ENCODE measurements at regions not wholly inside any gene's neighbourhood (a gene's known extent, or its start where the extent isn't known, plus 50 kb on each side); places are given as distances from the start of the nearest gene placed in this dataset.
"Not testable (repeated sequence)": the region's sequence is repeated elsewhere in the genome, so short reads cannot be mapped to it uniquely, and the experiment has no call there.

DNA sequence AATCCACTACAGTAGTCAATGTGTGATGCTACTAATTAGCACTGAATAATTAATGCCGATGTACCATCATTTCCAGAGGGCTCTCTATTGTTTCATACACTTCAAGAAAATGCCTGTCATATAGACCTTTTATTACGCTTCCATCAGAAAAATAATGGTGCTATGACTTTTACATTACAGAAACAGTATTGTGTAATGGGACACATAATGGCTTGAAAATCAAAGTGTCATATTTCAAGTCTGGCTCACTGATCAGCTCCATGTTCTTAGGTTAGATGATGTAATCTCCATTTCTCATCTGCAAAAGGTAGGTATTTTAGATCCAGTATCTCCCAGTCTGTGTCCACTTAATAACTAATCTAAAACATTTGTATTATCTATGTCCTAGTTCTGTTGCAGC, 990.6 kb upstream of the TYRP1 start:
- no peak overlapping the region for H3K14ac ChIP-seq (replicated peaks; ENCODE audit: low read depth, low read length)
- no TSS peak for BruUV-seq (replicated peaks)
- no peak overlapping the region for H2AFZ ChIP-seq (replicated peaks; ENCODE audit: low read length, poor library complexity)
- H2AK9ac ChIP-seq (replicated peaks; ENCODE audit: low read depth, low read length, poor library complexity): no peak overlapping the region
- H3K56ac ChIP-seq (ENCODE audit: extremely low read depth, insufficient read depth, low read length): no peak overlapping the region
- peaks cover 4% of the 10 kb centered on the region; the same call in 1 of the 2 replicates for H3K9me3 ChIP-seq (ENCODE audit: control insufficient read depth, insufficient read depth, low read length)
- H4K91ac ChIP-seq (ENCODE audit: insufficient read depth, low read depth, low read length): no peak overlapping the region
- H3K4ac ChIP-seq (ENCODE audit: low read depth, low read length): no peak overlapping the region
- H2BK15ac ChIP-seq (ENCODE audit: low read depth, low read length): no peak overlapping the region
- H4K8ac ChIP-seq (ENCODE audit: low read depth in 2 of 2, low read length in 2 of 2): no peak overlapping the region
- POLR2A ChIA-PET (ENCODE audit: unreplicated experiment): no interaction called here
- no CpG with 5 or more reads among the region's 2 CpGs for WGBS, 2 experiments (ENCODE audit: extremely low coverage in 2 of 2, insufficient read length in 1 of 2)
- TF ChIP-seq FOS (IDR thresholded peaks at IDR 0.05; ENCODE audit: low read depth, low read length) (no peak), RAD21 (IDR thresholded peaks at IDR 0.05; ENCODE audit: low read length) (no peak), NFE2L2 (IDR thresholded peaks at IDR 0.05; ENCODE audit: low read depth, low read length) (no peak), BHLHE40 (IDR thresholded peaks at IDR 0.05; ENCODE audit: low read depth, low read length) (no peak)
- TF ChIP-seq, protein P1, sequence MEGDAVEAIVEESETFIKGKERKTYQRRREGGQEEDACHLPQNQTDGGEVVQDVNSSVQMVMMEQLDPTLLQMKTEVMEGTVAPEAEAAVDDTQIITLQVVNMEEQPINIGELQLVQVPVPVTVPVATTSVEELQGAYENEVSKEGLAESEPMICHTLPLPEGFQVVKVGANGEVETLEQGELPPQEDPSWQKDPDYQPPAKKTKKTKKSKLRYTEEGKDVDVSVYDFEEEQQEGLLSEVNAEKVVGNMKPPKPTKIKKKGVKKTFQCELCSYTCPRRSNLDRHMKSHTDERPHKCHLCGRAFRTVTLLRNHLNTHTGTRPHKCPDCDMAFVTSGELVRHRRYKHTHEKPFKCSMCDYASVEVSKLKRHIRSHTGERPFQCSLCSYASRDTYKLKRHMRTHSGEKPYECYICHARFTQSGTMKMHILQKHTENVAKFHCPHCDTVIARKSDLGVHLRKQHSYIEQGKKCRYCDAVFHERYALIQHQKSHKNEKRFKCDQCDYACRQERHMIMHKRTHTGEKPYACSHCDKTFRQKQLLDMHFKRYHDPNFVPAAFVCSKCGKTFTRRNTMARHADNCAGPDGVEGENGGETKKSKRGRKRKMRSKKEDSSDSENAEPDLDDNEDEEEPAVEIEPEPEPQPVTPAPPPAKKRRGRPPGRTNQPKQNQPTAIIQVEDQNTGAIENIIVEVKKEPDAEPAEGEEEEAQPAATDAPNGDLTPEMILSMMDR (conservative IDR thresholded peaks at IDR 0.05; ENCODE audit: low read depth, low read length): no peak
- no peaks in the 10 kb centered on the region for H3K4me1 ChIP-seq (ENCODE audit: control insufficient read depth, insufficient read depth, low read length)
- H3K4me3 ChIP-seq (ENCODE audit: insufficient read depth, low read depth, low read length): no peak overlapping the region
- no peak overlapping the region for H3K27ac ChIP-seq (ENCODE audit: insufficient read depth, low read length)
- no peaks in the 10 kb centered on the region for H3K36me3 ChIP-seq (ENCODE audit: control insufficient read depth, insufficient read depth, low read length)
- ATAC-seq (ENCODE audit: low read depth): no peak
- no peaks in the 10 kb centered on the region for H3K9me1 ChIP-seq (ENCODE audit: insufficient read depth, low read length)
- dilution Hi-C loops (cut with HindIII; ENCODE audit: low sequenced_read_pairs, unreplicated experiment): no loop called here
- CTCF ChIA-PET: no interaction called here
- H3K9ac ChIP-seq (ENCODE audit: low read depth, low read length): no peak overlapping the region
- no peak overlapping the region for H2BK20ac ChIP-seq (ENCODE audit: low read depth, low read length)
- no peaks in the 10 kb centered on the region for H3K79me1 ChIP-seq (ENCODE audit: low read depth in 1 of 2, low read length in 2 of 2)
- no peak overlapping the region for H3K23ac ChIP-seq (ENCODE audit: low read depth, low read length)
- no peaks in the 10 kb centered on the region for H4K20me1 ChIP-seq (ENCODE audit: insufficient read depth, low read length)
- H4K5ac ChIP-seq (ENCODE audit: low read depth, low read length): no peak overlapping the region
- no peak overlapping the region for H2BK120ac ChIP-seq (ENCODE audit: low read depth, low read length)
- DNase-seq: no peak
- H3K18ac ChIP-seq (ENCODE audit: low read depth, low read length): no peak overlapping the region
- no peak overlapping the region for H2BK5ac ChIP-seq (ENCODE audit: low read depth, low read length, poor library complexity, severe bottlenecking)
- no peak overlapping the region for H3K4me2 ChIP-seq (ENCODE audit: low read depth, low read length)
- no peak overlapping the region for H2AK5ac ChIP-seq (ENCODE audit: low read depth, low read length)
- in situ Hi-C loops (cut with MboI; ENCODE audit: low sequenced_read_pairs): no loop called here
- intact Hi-C loops (cut with micrococcal nuclease): no loop called here
- H3K27me3 ChIP-seq (ENCODE audit: control insufficient read depth, insufficient read depth, low read length): no peaks in the 10 kb centered on the region

DNA sequence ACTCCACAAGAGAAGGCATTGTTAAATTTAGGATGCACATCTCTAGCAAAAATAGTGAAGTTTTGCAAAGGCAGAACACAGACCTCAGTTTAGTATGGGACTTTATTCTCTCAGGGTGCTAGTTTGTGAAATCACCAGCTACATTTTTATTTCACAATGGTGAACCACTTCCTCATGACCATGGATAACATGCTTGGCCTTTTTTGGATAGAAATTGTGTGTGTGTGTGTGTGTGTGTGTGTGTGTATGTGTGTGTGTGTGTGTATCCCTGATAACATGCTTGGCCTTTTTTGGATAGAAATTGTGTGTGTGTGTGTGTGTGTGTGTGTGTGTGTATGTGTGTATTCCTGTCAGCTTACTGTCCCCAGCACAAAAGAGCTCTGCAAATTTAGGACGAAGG, 989.0 kb upstream of the TYRP1 start:
- H4K8ac ChIP-seq (ENCODE audit: low read depth in 2 of 2, low read length in 2 of 2); H2AFZ ChIP-seq (replicated peaks; ENCODE audit: low read length, poor library complexity); H3K4me3 ChIP-seq (ENCODE audit: insufficient read depth, low read depth, low read length); H2BK20ac ChIP-seq (ENCODE audit: low read depth, low read length); BruUV-seq (replicated peaks); H2AK5ac ChIP-seq (ENCODE audit: low read depth, low read length); H3K18ac ChIP-seq (ENCODE audit: low read depth, low read length); H4K20me1 ChIP-seq (ENCODE audit: insufficient read depth, low read length); H3K9me3 ChIP-seq (ENCODE audit: control insufficient read depth, insufficient read depth, low read length); H3K36me3 ChIP-seq (ENCODE audit: control insufficient read depth, insufficient read depth, low read length); H3K27ac ChIP-seq (ENCODE audit: insufficient read depth, low read length); POLR2A ChIA-PET (ENCODE audit: unreplicated experiment); H2AK9ac ChIP-seq (replicated peaks; ENCODE audit: low read depth, low read length, poor library complexity); H3K56ac ChIP-seq (ENCODE audit: extremely low read depth, insufficient read depth, low read length); DNase-seq; H3K4me1 ChIP-seq (ENCODE audit: control insufficient read depth, insufficient read depth, low read length); H2BK15ac ChIP-seq (ENCODE audit: low read depth, low read length); H3K27me3 ChIP-seq (ENCODE audit: control insufficient read depth, insufficient read depth, low read length); ATAC-seq (ENCODE audit: low read depth); H3K4ac ChIP-seq (ENCODE audit: low read depth, low read length); H3K79me1 ChIP-seq (ENCODE audit: low read depth in 1 of 2, low read length in 2 of 2); in situ Hi-C loops (cut with MboI; ENCODE audit: low sequenced_read_pairs); CTCF ChIA-PET; H2BK120ac ChIP-seq (ENCODE audit: low read depth, low read length); dilution Hi-C loops (cut with HindIII; ENCODE audit: low sequenced_read_pairs, unreplicated experiment); H4K91ac ChIP-seq (ENCODE audit: insufficient read depth, low read depth, low read length); H4K5ac ChIP-seq (ENCODE audit: low read depth, low read length); H3K23ac ChIP-seq (ENCODE audit: low read depth, low read length); H3K9ac ChIP-seq (ENCODE audit: low read depth, low read length); H3K4me2 ChIP-seq (ENCODE audit: low read depth, low read length); H3K9me1 ChIP-seq (ENCODE audit: insufficient read depth, low read length); H2BK5ac ChIP-seq (ENCODE audit: low read depth, low read length, poor library complexity, severe bottlenecking); H3K14ac ChIP-seq (replicated peaks; ENCODE audit: low read depth, low read length); intact Hi-C loops (cut with micrococcal nuclease): not testable (repeated sequence)
- no CpG with 5 or more reads among the region's 1 CpG for WGBS, 2 experiments (ENCODE audit: extremely low coverage in 2 of 2, insufficient read length in 1 of 2)

All from IMR-90 (cell line).